Osteoblast (primary cell): ENCODE measurements at regions not wholly inside any gene's neighbourhood (a gene's known extent, or its start where the extent isn't known, plus 50 kb on each side); places are given as distances from the start of the nearest gene placed in this dataset.

Experiments used
- DNase-seq: peaks from one replicate; pipeline ENCODE4 v3.0.0; 2011; ENCODE audit warnings: low spot score, mixed read lengths; ENCODE audit not compliant: insufficient read length; ENCODE audit errors: missing footprints
- H2AFZ ChIP-seq: 2 replicates; pipeline ENCODE4 v1.6.0; 2011; ENCODE audit warnings: mild to moderate bottlenecking, low read length
- H3K27ac ChIP-seq: 2 replicates; pipeline ENCODE4 v1.5.1; 2011; ENCODE audit warnings: mild to moderate bottlenecking, low read depth, low read length, moderate library complexity
- H3K27me3 ChIP-seq: 2 replicates; pipeline ENCODE4 v1.6.0; 2012; ENCODE audit warnings: mild to moderate bottlenecking, control low read depth, inconsistent platforms, low read length, moderate library complexity; ENCODE audit not compliant: insufficient read depth
- H3K36me3 ChIP-seq: 2 replicates; pipeline ENCODE4 v1.5.1; 2011; ENCODE audit warnings: mild to moderate bottlenecking, low read length, control low read depth, moderate library complexity; ENCODE audit not compliant: insufficient read depth
- H3K4me1 ChIP-seq: 2 replicates; pipeline ENCODE4 v1.5.1; 2011; ENCODE audit warnings: mild to moderate bottlenecking, low read length, control low read depth, moderate library complexity; ENCODE audit not compliant: insufficient read depth
- H3K4me2 ChIP-seq: 2 replicates; pipeline ENCODE4 v1.6.0; 2011; ENCODE audit warnings: mild to moderate bottlenecking, low read length; ENCODE audit not compliant: insufficient read depth
- H3K4me3 ChIP-seq: fragments of 200-600 bp; sonication (generic); 3 replicates; pipeline ENCODE4 v1.5.1; 2012; ENCODE audit warnings: mild to moderate bottlenecking, low read length, inconsistent platforms; ENCODE audit not compliant: insufficient read depth
- H3K79me2 ChIP-seq: 2 replicates; pipeline ENCODE4 v1.6.0; 2012; ENCODE audit warnings: mild to moderate bottlenecking, low read length, control low read depth, inconsistent platforms; ENCODE audit not compliant: insufficient read depth
- H3K9me3 ChIP-seq: 2 replicates; pipeline ENCODE4 v1.5.1; 2011; ENCODE audit warnings: low read depth, low read length, control low read depth
- H4K20me1 ChIP-seq: 2 replicates; pipeline ENCODE4 v1.6.0; 2012; ENCODE audit warnings: mild to moderate bottlenecking, low read length, control low read depth; ENCODE audit not compliant: insufficient read depth
- TF ChIP-seq, protein P1 (sequence below): IDR thresholded peaks from 2 replicates; pipeline ENCODE4 v1.5.1; 2011; ENCODE audit warnings: mild to moderate bottlenecking, low read depth, low read length, moderate library complexity; ENCODE audit errors: extremely low read depth

DNA sequence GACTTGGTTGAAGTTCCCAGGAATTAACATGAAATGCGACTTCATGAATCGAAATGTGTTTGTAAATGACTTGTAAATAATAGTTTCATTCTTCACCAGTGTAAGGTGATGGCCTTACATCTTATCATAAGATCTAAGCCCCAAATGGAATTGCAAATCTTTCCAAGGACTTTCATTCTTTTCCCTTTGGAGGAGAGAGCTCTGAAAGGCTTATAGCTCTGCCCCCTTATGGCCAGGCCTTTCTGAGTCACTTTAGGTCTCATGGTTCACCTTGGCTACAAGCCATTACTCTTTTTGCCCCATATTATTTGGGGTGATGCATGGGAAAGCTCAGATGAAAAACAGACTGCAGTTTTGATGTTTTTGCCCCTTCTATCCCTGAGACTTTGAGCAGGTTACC is 209.1 kb upstream of the BMP2 start:
- Histone ChIP-seq H2AFZ (no peak overlapping the region), H3K36me3 (no peaks in the 10 kb centered on the region), H3K4me1 (peaks cover 11% of the 10 kb centered on the region), H3K27ac (no peak overlapping the region), H3K79me2 (no peaks in the 10 kb centered on the region), H3K27me3 (no peaks in the 10 kb centered on the region), H3K4me3 (no peak overlapping the region), H3K4me2 (no peak overlapping the region), H4K20me1 (no peaks in the 10 kb centered on the region), H3K9me3 (no peaks in the 10 kb centered on the region)
- no peak for DNase-seq
- TF ChIP-seq, protein P1, sequence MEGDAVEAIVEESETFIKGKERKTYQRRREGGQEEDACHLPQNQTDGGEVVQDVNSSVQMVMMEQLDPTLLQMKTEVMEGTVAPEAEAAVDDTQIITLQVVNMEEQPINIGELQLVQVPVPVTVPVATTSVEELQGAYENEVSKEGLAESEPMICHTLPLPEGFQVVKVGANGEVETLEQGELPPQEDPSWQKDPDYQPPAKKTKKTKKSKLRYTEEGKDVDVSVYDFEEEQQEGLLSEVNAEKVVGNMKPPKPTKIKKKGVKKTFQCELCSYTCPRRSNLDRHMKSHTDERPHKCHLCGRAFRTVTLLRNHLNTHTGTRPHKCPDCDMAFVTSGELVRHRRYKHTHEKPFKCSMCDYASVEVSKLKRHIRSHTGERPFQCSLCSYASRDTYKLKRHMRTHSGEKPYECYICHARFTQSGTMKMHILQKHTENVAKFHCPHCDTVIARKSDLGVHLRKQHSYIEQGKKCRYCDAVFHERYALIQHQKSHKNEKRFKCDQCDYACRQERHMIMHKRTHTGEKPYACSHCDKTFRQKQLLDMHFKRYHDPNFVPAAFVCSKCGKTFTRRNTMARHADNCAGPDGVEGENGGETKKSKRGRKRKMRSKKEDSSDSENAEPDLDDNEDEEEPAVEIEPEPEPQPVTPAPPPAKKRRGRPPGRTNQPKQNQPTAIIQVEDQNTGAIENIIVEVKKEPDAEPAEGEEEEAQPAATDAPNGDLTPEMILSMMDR = no peak

DNA sequence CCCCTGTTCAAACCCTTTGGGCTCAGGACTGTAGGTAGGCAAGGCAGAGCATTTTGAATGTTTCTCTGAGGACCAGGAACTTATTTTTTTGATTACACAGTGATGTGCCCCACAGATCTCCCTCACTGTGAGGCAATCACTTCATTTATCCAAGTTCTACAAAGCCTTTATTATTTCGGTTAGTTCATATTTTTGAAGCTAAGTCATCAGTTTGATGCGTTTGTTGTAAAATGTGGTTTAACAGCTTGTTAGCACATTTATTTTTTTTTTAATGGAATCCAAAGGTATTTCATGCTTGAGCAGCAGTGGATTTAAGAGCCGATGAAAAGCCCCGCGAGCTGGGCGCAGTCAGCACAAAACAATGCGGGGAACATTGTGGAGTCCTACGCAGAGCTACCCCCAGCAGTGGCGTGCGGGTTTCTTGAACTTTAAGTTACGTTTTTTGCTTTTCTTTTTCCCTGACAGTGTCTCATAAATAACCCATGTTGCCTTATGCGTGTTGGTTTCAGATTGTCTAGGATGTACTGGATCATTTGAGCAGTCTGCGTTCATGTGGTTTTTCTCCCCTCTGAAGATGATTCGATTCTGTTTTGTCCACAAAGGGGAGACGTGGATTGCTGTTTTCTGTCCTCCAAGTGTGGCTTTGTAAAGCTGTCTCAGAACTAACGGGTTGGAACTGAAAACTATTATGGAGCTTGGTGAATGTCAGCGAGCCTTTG is 233.6 kb upstream of the BMP2 start:
- Histone ChIP-seq H3K4me1 (peaks cover 13% of the 10 kb centered on the region), H3K4me3 (peak overlapping the region; percentile 59), H3K4me2 (peak overlapping the region; percentile 87), H3K27ac (peak overlapping the region; percentile 42), H4K20me1 (peaks cover 4% of the 10 kb centered on the region), H3K79me2 (no peaks in the 10 kb centered on the region), H2AFZ (peak overlapping the region; percentile 49), H3K9me3 (no peaks in the 10 kb centered on the region), H3K27me3 (peaks cover 54% of the 10 kb centered on the region), H3K36me3 (no peaks in the 10 kb centered on the region)
- TF ChIP-seq, protein P1 = no peak
- DNase-seq = peak; percentile 3

DNA sequence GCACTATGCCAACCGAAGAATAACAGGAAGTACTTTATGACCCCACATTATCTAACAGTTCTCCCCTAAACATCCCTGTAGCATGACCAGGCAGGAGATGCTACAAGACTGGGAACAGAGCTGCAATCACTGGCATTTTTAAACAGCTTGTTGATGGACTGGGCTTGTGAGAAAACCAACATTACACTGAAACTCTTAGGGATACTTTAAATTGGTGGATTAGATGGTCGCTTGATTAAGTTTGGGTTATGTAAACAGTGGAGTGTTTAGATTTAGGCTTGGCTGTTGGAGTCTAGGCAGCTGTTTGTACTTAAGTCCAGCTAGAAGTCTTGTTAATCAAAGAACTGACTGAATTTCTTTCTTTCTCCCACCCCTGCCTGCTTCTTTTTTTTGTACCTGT is 234.1 kb upstream of the BMP2 start:
- no peaks in the 10 kb centered on the region for H3K36me3 ChIP-seq

DNA sequence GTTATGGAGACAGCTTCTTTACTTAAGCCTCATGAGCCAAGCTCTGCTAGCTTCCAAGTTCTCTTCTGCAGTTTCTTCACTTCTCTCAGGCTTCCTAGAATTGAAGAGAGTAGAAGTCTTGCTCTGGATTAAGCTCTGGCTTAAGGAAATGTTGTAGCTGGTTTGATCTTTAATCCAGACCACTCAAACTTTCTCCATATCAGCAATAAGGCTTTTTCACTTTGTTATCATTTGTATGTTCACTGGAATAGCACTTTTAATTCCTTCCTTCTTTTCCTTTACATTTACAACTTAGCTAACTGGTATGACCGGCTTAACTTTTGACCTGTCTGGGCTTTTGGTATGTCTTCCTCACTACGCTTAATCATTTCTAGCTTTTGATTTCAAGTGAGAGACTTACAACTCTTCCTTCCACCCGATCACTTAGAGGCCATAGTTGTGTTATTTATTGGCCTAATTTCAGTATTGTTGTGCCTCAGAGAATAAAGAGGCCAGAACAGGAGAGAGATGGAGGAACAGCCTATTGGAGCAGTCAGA is 236.6 kb upstream of the BMP2 start:
- Histone ChIP-seq H3K4me3 (no peak overlapping the region), H3K79me2 (no peaks in the 10 kb centered on the region), H3K36me3 (no peaks in the 10 kb centered on the region), H4K20me1 (peaks cover 4% of the 10 kb centered on the region), H2AFZ (no peak overlapping the region), H3K27me3 (peaks cover 28% of the 10 kb centered on the region), H3K27ac (no peak overlapping the region), H3K9me3 (no peaks in the 10 kb centered on the region), H3K4me1 (peaks cover 13% of the 10 kb centered on the region), H3K4me2 (no peak overlapping the region)
- TF ChIP-seq, protein P1 = no peak
- DNase-seq = no peak

More for the DNA sequence above, 234.1 kb upstream of the BMP2 start:
- H3K9me3 ChIP-seq = no peaks in the 10 kb centered on the region
- peak overlapping the region; percentile 87 for H3K4me2 ChIP-seq
- no peak overlapping the region for H2AFZ ChIP-seq
- no peak overlapping the region for H3K27ac ChIP-seq
- no peaks in the 10 kb centered on the region for H3K79me2 ChIP-seq
- H4K20me1 ChIP-seq = peaks cover 4% of the 10 kb centered on the region
- TF ChIP-seq, protein P1 = no peak
- peak overlapping the region; percentile 6 for H3K4me3 ChIP-seq
- H3K4me1 ChIP-seq = peaks cover 13% of the 10 kb centered on the region
- DNase-seq = no peak
- H3K27me3 ChIP-seq = peaks cover 50% of the 10 kb centered on the region
